ENCODE measurements at regions not wholly inside any gene's neighbourhood (a gene's known extent, or its start where the extent isn't known, plus 50 kb on each side); places are given as distances from the start of the nearest gene placed in this dataset.

GRCh38 chr10:81674941-81675340, 200.1 kb upstream of the NRG3 start:
- POLR2A ChIA-PET = no interaction called here
- TF ChIP-seq CTCF (IDR thresholded peaks at IDR 0.05; ENCODE audit: low read depth, low read length) = no peak
- Histone ChIP-seq H3K4me3 (ENCODE audit: low read depth, low read length) (no peak overlapping the region), H3K27me3 (ENCODE audit: control insufficient read depth, insufficient read depth, low read length) (no peaks in the 10 kb centered on the region), H3K9me3 (ENCODE audit: control insufficient read depth, insufficient read depth, low read length) (peaks cover 11% of the 10 kb centered on the region), H3K27ac (ENCODE audit: low read depth, low read length) (no peak overlapping the region)
- DNase-seq (ENCODE audit: low read depth, low spot score) = no peak
- CTCF ChIA-PET = no interaction called here

DNA sequence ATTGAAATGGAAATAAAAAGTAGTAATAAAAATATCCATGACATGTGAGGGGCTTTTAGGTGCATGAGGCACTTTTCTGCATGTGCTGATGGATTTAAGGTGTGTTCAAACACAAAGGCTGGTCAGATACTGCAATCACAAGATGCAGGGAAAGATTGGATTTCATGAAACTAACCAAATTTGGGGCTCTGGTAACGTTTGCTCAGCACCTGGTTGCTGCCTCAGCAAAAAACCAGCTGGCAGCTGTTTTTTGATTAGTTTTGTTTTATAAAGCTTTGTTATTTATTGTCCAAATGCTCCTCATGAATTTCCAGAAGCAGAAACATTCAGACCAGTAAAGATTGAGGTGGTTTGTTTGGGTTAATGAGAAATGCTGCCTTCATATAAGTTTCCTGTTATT, 195.7 kb upstream of the NRG3 start:
- POLR2A ChIA-PET = no interaction called here
- H3K4me3 ChIP-seq (ENCODE audit: low read depth, low read length) = no peak overlapping the region
- H3K27ac ChIP-seq (ENCODE audit: low read depth, low read length) = no peak overlapping the region
- DNase-seq (ENCODE audit: low read depth, low spot score) = no peak
- no peak for TF ChIP-seq CTCF (IDR thresholded peaks at IDR 0.05; ENCODE audit: low read depth, low read length)
- peaks cover 9% of the 10 kb centered on the region for H3K9me3 ChIP-seq (ENCODE audit: control insufficient read depth, insufficient read depth, low read length)
- CTCF ChIA-PET = no interaction called here
- H3K27me3 ChIP-seq (ENCODE audit: control insufficient read depth, insufficient read depth, low read length) = no peaks in the 10 kb centered on the region

DNA sequence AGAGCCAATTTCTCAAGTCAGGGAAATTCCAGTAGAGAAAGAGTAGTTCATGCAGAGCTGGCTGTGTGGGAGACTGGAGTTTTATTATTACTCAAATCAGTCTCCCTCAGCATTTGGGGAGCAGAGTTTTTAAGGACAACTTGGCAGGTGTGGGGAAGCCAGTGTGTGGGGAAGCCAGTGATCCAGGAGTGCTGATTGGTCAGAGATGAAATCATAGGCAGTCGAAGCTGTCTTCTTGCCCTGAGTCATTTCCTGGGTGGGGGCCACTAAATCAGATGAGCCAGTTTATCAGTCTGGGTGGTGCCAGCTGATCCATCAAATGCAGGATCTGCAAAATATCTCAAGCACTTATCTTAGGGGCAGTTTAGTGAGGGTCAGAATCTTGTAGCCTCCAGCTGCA, 194.6 kb upstream of the NRG3 start:
- ChIA-PET CTCF (no interaction called here), POLR2A (no interaction called here)
- no peaks in the 10 kb centered on the region for H3K27me3 ChIP-seq (ENCODE audit: control insufficient read depth, insufficient read depth, low read length)
- H3K4me3 ChIP-seq (ENCODE audit: low read depth, low read length) = no peak overlapping the region
- DNase-seq (ENCODE audit: low read depth, low spot score) = no peak
- TF ChIP-seq CTCF (IDR thresholded peaks at IDR 0.05; ENCODE audit: low read depth, low read length) = no peak
- H3K9me3 ChIP-seq (ENCODE audit: control insufficient read depth, insufficient read depth, low read length) = peaks cover 9% of the 10 kb centered on the region
- H3K27ac ChIP-seq (ENCODE audit: low read depth, low read length) = no peak overlapping the region

GRCh38 chr10:81688459-81688858, 186.5 kb upstream of the NRG3 start:
- no peaks in the 10 kb centered on the region; the same call in 1 of the 2 replicates for H3K9me3 ChIP-seq (ENCODE audit: control insufficient read depth, insufficient read depth, low read length)
- no peaks in the 10 kb centered on the region for H3K27me3 ChIP-seq (ENCODE audit: control insufficient read depth, insufficient read depth, low read length)
- no peak for TF ChIP-seq CTCF (IDR thresholded peaks at IDR 0.05; ENCODE audit: low read depth, low read length)
- no peak overlapping the region for H3K4me3 ChIP-seq (ENCODE audit: low read depth, low read length)
- no peak overlapping the region for H3K27ac ChIP-seq (ENCODE audit: low read depth, low read length)
- no peak for DNase-seq (ENCODE audit: low read depth, low spot score)
- ChIA-PET POLR2A (no interaction called here), CTCF (no interaction called here)

- H3K27ac ChIP-seq (ENCODE audit: low read depth, low read length) = no peak overlapping the region
- no peak for TF ChIP-seq CTCF (IDR thresholded peaks at IDR 0.05; ENCODE audit: low read depth, low read length)
- CTCF ChIA-PET = no interaction called here
- no peaks in the 10 kb centered on the region for H3K27me3 ChIP-seq (ENCODE audit: control insufficient read depth, insufficient read depth, low read length)
- no peak overlapping the region for H3K4me3 ChIP-seq (ENCODE audit: low read depth, low read length)
- no peak for DNase-seq (ENCODE audit: low read depth, low spot score)
- peaks cover 11% of the 10 kb centered on the region for H3K9me3 ChIP-seq (ENCODE audit: control insufficient read depth, insufficient read depth, low read length)
- POLR2A ChIA-PET = no interaction called here
Measured at GRCh38 chr10:81696609-81697388, 178.2 kb upstream of the NRG3 start.
